ENCODE measurements at regions not wholly inside any gene's neighbourhood (a gene's known extent, or its start where the extent isn't known, plus 50 kb on each side); places are given as distances from the start of the nearest gene placed in this dataset.

- peaks cover 22% of the 10 kb centered on the region for H3K4me1 Mint-ChIP-seq (ENCODE audit: unreplicated experiment)
- TF ChIP-seq CTCF (IDR thresholded peaks at IDR 0.05): no peak
- H3K4me3 Mint-ChIP-seq (ENCODE audit: unreplicated experiment): no peak overlapping the region
- no peaks in the 10 kb centered on the region for H3K27me3 Mint-ChIP-seq (ENCODE audit: unreplicated experiment)
- no peaks in the 10 kb centered on the region for H3K9me3 Mint-ChIP-seq (ENCODE audit: unreplicated experiment)
- DNase-seq (ENCODE audit: extremely low spot score, unreplicated experiment): no peak
- H3K27ac Mint-ChIP-seq (ENCODE audit: unreplicated experiment): no peak overlapping the region
- H3K36me3 Mint-ChIP-seq (ENCODE audit: unreplicated experiment): no peaks in the 10 kb centered on the region
These were observed 69.8 kb downstream of the GPR88 start for GRCh38 chr1:100607628-100608240.

- no peak for DNase-seq (ENCODE audit: extremely low spot score, unreplicated experiment)
- no peak overlapping the region for H3K27ac Mint-ChIP-seq (ENCODE audit: unreplicated experiment)
These were observed 71.9 kb downstream of the GPR88 start for GRCh38 chr1:100609849-100610248.

GRCh38 chr1:100611086-100611485, 73.1 kb downstream of the GPR88 start:
- no peaks in the 10 kb centered on the region for H3K36me3 Mint-ChIP-seq (ENCODE audit: unreplicated experiment)
- TF ChIP-seq CTCF (IDR thresholded peaks at IDR 0.05): no peak
- H3K9me3 Mint-ChIP-seq (ENCODE audit: unreplicated experiment): no peaks in the 10 kb centered on the region
- H3K27ac Mint-ChIP-seq (ENCODE audit: unreplicated experiment): no peak overlapping the region
- H3K4me3 Mint-ChIP-seq (ENCODE audit: unreplicated experiment): no peak overlapping the region
- no peak for DNase-seq (ENCODE audit: extremely low spot score, unreplicated experiment)
- peaks cover 23% of the 10 kb centered on the region for H3K4me1 Mint-ChIP-seq (ENCODE audit: unreplicated experiment)
- no peaks in the 10 kb centered on the region for H3K27me3 Mint-ChIP-seq (ENCODE audit: unreplicated experiment)

More at GRCh38 chr1:100609849-100610248, 71.9 kb downstream of the GPR88 start:
- H3K27me3 Mint-ChIP-seq (ENCODE audit: unreplicated experiment): no peaks in the 10 kb centered on the region
- no peak overlapping the region for H3K4me3 Mint-ChIP-seq (ENCODE audit: unreplicated experiment)
- no peaks in the 10 kb centered on the region for H3K9me3 Mint-ChIP-seq (ENCODE audit: unreplicated experiment)
- TF ChIP-seq CTCF (IDR thresholded peaks at IDR 0.05): no peak
- H3K4me1 Mint-ChIP-seq (ENCODE audit: unreplicated experiment): peaks cover 23% of the 10 kb centered on the region
- no peaks in the 10 kb centered on the region for H3K36me3 Mint-ChIP-seq (ENCODE audit: unreplicated experiment)

- TF ChIP-seq CTCF (IDR thresholded peaks at IDR 0.05): no peak
- Mint-ChIP-seq H3K27ac (ENCODE audit: unreplicated experiment) (no peak overlapping the region), H3K36me3 (ENCODE audit: unreplicated experiment) (no peaks in the 10 kb centered on the region), H3K4me3 (ENCODE audit: unreplicated experiment) (no peak overlapping the region), H3K27me3 (ENCODE audit: unreplicated experiment) (no peaks in the 10 kb centered on the region), H3K4me1 (ENCODE audit: unreplicated experiment) (peaks cover 28% of the 10 kb centered on the region), H3K9me3 (ENCODE audit: unreplicated experiment) (no peaks in the 10 kb centered on the region)
- DNase-seq (ENCODE audit: extremely low spot score, unreplicated experiment): no peak
These were observed 74.6 kb downstream of the GPR88 start for GRCh38 chr1:100612540-100612939.

- TF ChIP-seq CTCF (IDR thresholded peaks at IDR 0.05): no peak
- Mint-ChIP-seq H3K36me3 (ENCODE audit: unreplicated experiment) (no peaks in the 10 kb centered on the region), H3K4me1 (ENCODE audit: unreplicated experiment) (peaks cover 19% of the 10 kb centered on the region), H3K4me3 (ENCODE audit: unreplicated experiment) (no peak overlapping the region), H3K27me3 (ENCODE audit: unreplicated experiment) (no peaks in the 10 kb centered on the region), H3K27ac (ENCODE audit: unreplicated experiment) (no peak overlapping the region), H3K9me3 (ENCODE audit: unreplicated experiment) (no peaks in the 10 kb centered on the region)
- DNase-seq (ENCODE audit: extremely low spot score, unreplicated experiment): no peak
These were observed 76.0 kb downstream of the GPR88 start for GRCh38 chr1:100613817-100614559.

Data from osteocyte (in vitro differentiated cells).